SK-N-SH (cell line): ENCODE measurements at regions not wholly inside any gene's neighbourhood (a gene's known extent, or its start where the extent isn't known, plus 50 kb on each side); places are given as distances from the start of the nearest gene placed in this dataset.

ENCODE experiments used
- CTCF ChIA-PET: fragments of 300-600, 350-600 bp; formaldehyde crosslinking; extraction: SDS; loops from one replicate; lab custom pipeline; 2021; lab: Yijun Ruan, JAX
- POLR2A ChIA-PET: fragments of 350-600 bp; sonication (Branson Sonifier 250); formaldehyde crosslinking; extraction: SDS; loops from one replicate; lab custom pipeline; 2020; ENCODE audit warnings: antibody characterized with exemption, inconsistent platforms; lab: Yijun Ruan, JAX
- DNase-seq: peaks from one replicate; pipeline ENCODE4 v3.0.0; 2012
- H2AFZ ChIP-seq: fragments of 200-600 bp; sonication (generic); 2 replicates; pipeline ENCODE4 v1.8.1; 2016; ENCODE audit warnings: antibody characterized with exemption, mild to moderate bottlenecking, low read depth
- H3F3A ChIP-seq: fragments of 200-600 bp; sonication (generic); replicated peaks from 2 replicates; pipeline ENCODE3; 2016; ENCODE audit warnings: antibody characterized with exemption, mild to moderate bottlenecking; ENCODE audit not compliant: insufficient read depth
- H3K27ac ChIP-seq, 2 experiments: fragments of 200-500 bp in 1 of 2; fragments of 200-600 bp in 1 of 2; sonication (Bioruptor generic) in 1 of 2; sonication (generic), shearing (Covaris generic) in 1 of 2; 2 replicates each; pipeline versions ENCODE4 v1.5.1 to v1.6.1; 2014 to 2016; ENCODE audit warnings: low read depth in 2 of 2, inconsistent platforms in 1 of 2, low read length in 1 of 2, mild to moderate bottlenecking in 1 of 2, mixed read lengths in 1 of 2
- H3K27me3 ChIP-seq: fragments of 200-600 bp; sonication (generic), shearing (Covaris generic); 2 replicates; pipeline ENCODE4 v1.6.1; 2016; ENCODE audit warnings: mixed run types; ENCODE audit not compliant: insufficient read depth
- H3K36me3 ChIP-seq, 2 experiments: fragments of 200-500 bp in 1 of 2; fragments of 200-600 bp in 1 of 2; sonication (Bioruptor generic) in 1 of 2; sonication (generic) in 1 of 2; replicated peaks in 1 of 2; 2 replicates each; pipeline versions ENCODE3 to v1.5.1; 2014 to 2016; ENCODE audit warnings: low read length in 1 of 2, mild to moderate bottlenecking in 1 of 2; ENCODE audit not compliant: insufficient read depth in 2 of 2, control insufficient read depth in 1 of 2
- H3K4me1 ChIP-seq, 2 experiments: fragments of 200-500 bp in 1 of 2; fragments of 200-600 bp in 1 of 2; sonication (Bioruptor generic) in 1 of 2; sonication (generic), shearing (Covaris generic) in 1 of 2; 2 replicates each; pipeline versions ENCODE4 v1.5.1 to v1.6.1; 2014 to 2016; ENCODE audit warnings: low read depth in 1 of 2, low read length in 1 of 2, mixed run types in 1 of 2; ENCODE audit not compliant: insufficient read depth in 2 of 2, control insufficient read depth in 1 of 2
- H3K4me2 ChIP-seq: fragments of 200-600 bp; sonication (generic), shearing (Covaris generic); 2 replicates; pipeline ENCODE4 v1.6.1; 2017; ENCODE audit warnings: mixed run types
- H3K4me3 ChIP-seq, 2 experiments: fragments of 200-500 bp in 1 of 2; fragments of 200-600 bp in 1 of 2; sonication (Bioruptor generic) in 1 of 2; sonication (generic), shearing (Covaris generic) in 1 of 2; 2 replicates each; pipeline versions ENCODE4 v1.5.1 to v1.8.1; 2014 to 2016; ENCODE audit warnings: low read depth in 2 of 2, inconsistent platforms in 1 of 2, low read length in 1 of 2, mild to moderate bottlenecking in 1 of 2, mixed read lengths in 1 of 2, moderate library complexity in 1 of 2
- H3K79me2 ChIP-seq: fragments of 200-600 bp; sonication (generic); 2 replicates; pipeline ENCODE4 v1.8.1; 2017; ENCODE audit warnings: mild to moderate bottlenecking; ENCODE audit not compliant: insufficient read depth
- H3K9ac ChIP-seq: fragments of 200-600 bp; sonication (generic); 2 replicates; pipeline ENCODE4 v1.6.1; 2017; ENCODE audit warnings: mixed run types
- H3K9me2 ChIP-seq: fragments of 200-600 bp; sonication (generic); 2 replicates; pipeline ENCODE4 v1.6.1; 2017; ENCODE audit warnings: mixed run types
- H3K9me3 ChIP-seq: fragments of 200-600 bp; sonication (generic); 2 replicates; pipeline ENCODE4 v1.6.1; 2017; ENCODE audit warnings: mixed run types, mild to moderate bottlenecking, moderate library complexity
- H4K20me1 ChIP-seq: fragments of 200-600 bp; sonication (generic); 2 replicates; pipeline ENCODE4 v1.6.1; 2017; ENCODE audit warnings: mild to moderate bottlenecking, mixed run types; ENCODE audit not compliant: insufficient read depth
- CHD2 ChIP-seq: fragments of 150-350 bp; IDR thresholded peaks from 2 replicates; pipeline ENCODE4 v1.6.1; 2018; ENCODE audit warnings: low read length; ENCODE audit not compliant: partially characterized antibody
- CTCF ChIP-seq: fragments of 200-600 bp; sonication (generic); IDR thresholded peaks from 2 replicates; pipeline ENCODE4 v1.6.1; 2017; ENCODE audit warnings: antibody characterized with exemption, mild to moderate bottlenecking, moderate library complexity
- EP300 ChIP-seq, 2 experiments: IDR thresholded peaks; 2 replicates each; pipeline versions ENCODE4 v1.4.0 to v1.6.1; 2012; ENCODE audit warnings: borderline replicate concordance in 1 of 2, low read depth in 1 of 2, low read length in 1 of 2
- FOSL2 ChIP-seq: IDR thresholded peaks from 2 replicates; pipeline ENCODE4 v1.4.0; 2012; ENCODE audit warnings: low read depth, mild to moderate bottlenecking, moderate library complexity, borderline replicate concordance
- FOXJ3 ChIP-seq: sonication (generic); formaldehyde crosslinking; IDR thresholded peaks from 2 replicates; pipeline ENCODE4 v1.5.1; 2020; ENCODE audit warnings: mild to moderate bottlenecking, missing genetic modification reagents
- FOXM1 ChIP-seq: IDR thresholded peaks from 2 replicates; pipeline ENCODE4 v1.4.0; 2012; ENCODE audit warnings: low read depth, mild to moderate bottlenecking
- IRF3 ChIP-seq: fragments of 150-350 bp; IDR thresholded peaks from 2 replicates; pipeline ENCODE4 v1.6.1; 2016; ENCODE audit warnings: mild to moderate bottlenecking, low read depth, low read length
- JUND ChIP-seq: IDR thresholded peaks from 2 replicates; pipeline ENCODE4 v1.4.0; 2012
- MXI1 ChIP-seq: IDR thresholded peaks from 2 replicates; pipeline ENCODE4 v1.6.1; 2012; ENCODE audit warnings: mild to moderate bottlenecking, low read depth, low read length, improper control_type of control experiment
- PBX3 ChIP-seq: IDR thresholded peaks from 2 replicates; pipeline ENCODE4; 2012
- POLR2AphosphoS5 ChIP-seq: IDR thresholded peaks from 2 replicates; pipeline ENCODE4 v1.6.1; 2012; ENCODE audit warnings: low read depth, low read length
- RAD21 ChIP-seq: IDR thresholded peaks from 2 replicates; pipeline ENCODE4 v1.6.1; 2012; ENCODE audit warnings: mild to moderate bottlenecking, low read length
- REST ChIP-seq: IDR thresholded peaks from 2 replicates; pipeline ENCODE4 v1.6.1; 2012; ENCODE audit warnings: mild to moderate bottlenecking, low read depth, low read length, moderate library complexity
- RFX5 ChIP-seq: IDR thresholded peaks from 2 replicates; pipeline ENCODE4 v1.6.1; 2012; ENCODE audit warnings: mild to moderate bottlenecking, improper control_type of control experiment, low read length
- SMC3 ChIP-seq: IDR thresholded peaks from 2 replicates; pipeline ENCODE4 v1.6.1; 2012; ENCODE audit warnings: low read depth, low read length, improper control_type of control experiment
- TCF12 ChIP-seq: IDR thresholded peaks from 2 replicates; pipeline ENCODE4 v1.4.0; 2012
- TEAD4 ChIP-seq: IDR thresholded peaks from 2 replicates; pipeline ENCODE4 v1.4.0; 2012; ENCODE audit warnings: mild to moderate bottlenecking, borderline replicate concordance; ENCODE audit not compliant: insufficient read depth
- WGBS: methylation state at CpG from one replicate; pipeline ENCODE4 v1.1.6; 2017; ENCODE audit warnings: low lambda C conversion rate; 5-methylcytosine and 5-hydroxymethylcytosine counted together

- POLR2A ChIA-PET, result no interaction called here
- CTCF ChIA-PET, result interaction anchor here (1.8 kb wide), 1 partner anchor 24 kb away, joined by 4 read pairs; no protein-coding TSS in a partner anchor
- no peak overlapping the region for H3K27ac ChIP-seq
- no peak overlapping the region for H3K4me2 ChIP-seq
- no peaks in the 10 kb centered on the region for H3K9me2 ChIP-seq
- H3K4me3 ChIP-seq, result no peak overlapping the region
- no peaks in the 10 kb centered on the region for H3K9me3 ChIP-seq
- peaks cover 0 to 6% of the 10 kb centered on the region in 2 experiments; a peak in 1 of 4 replicates for H3K4me1 ChIP-seq
- no peaks in the 10 kb centered on the region for H3K36me3 ChIP-seq
- no peaks in the 10 kb centered on the region for H4K20me1 ChIP-seq
- 16% methylated on average over 2 of the region's 2 CpGs for WGBS
- H3K9ac ChIP-seq, result no peak overlapping the region
- H2AFZ ChIP-seq, result no peak overlapping the region
- no peaks in the 10 kb centered on the region for H3F3A ChIP-seq
- no peaks in the 10 kb centered on the region for H3K27me3 ChIP-seq
- DNase-seq, result no peak
- TF ChIP-seq FOSL2, result no peak
- TF ChIP-seq SMC3, result no peak
- TF ChIP-seq FOXJ3 (CRISPR knock-in tag), result no peak
- TF ChIP-seq JUND, result no peak
- no peak for TF ChIP-seq PBX3
- TF ChIP-seq TEAD4, result no peak
- no peak for TF ChIP-seq RAD21
- TF ChIP-seq EP300 (IDR thresholded peaks at IDR 0.05; ENCODE audit: borderline replicate concordance in 1 of 2, low read depth in 1 of 2, low read length in 1 of 2), result no peak
- H3K79me2 ChIP-seq, result no peaks in the 10 kb centered on the region
Observed at GRCh38 chr7:110541962-110542361, 549.0 kb upstream of the LRRN3 start.

- Histone ChIP-seq H3K4me2 (no peak overlapping the region), H2AFZ (peak overlapping the region; percentile 54; the same call in 1 of the 2 replicates), H4K20me1 (no peaks in the 10 kb centered on the region), H3K9ac (no peak overlapping the region), H3K79me2 (no peaks in the 10 kb centered on the region), H3K27ac (no peak overlapping the region), H3K36me3 (no peaks in the 10 kb centered on the region), H3K4me3 (no peak overlapping the region), H3F3A (no peaks in the 10 kb centered on the region), H3K9me3 (no peaks in the 10 kb centered on the region), H3K27me3 (no peaks in the 10 kb centered on the region), H3K9me2 (no peaks in the 10 kb centered on the region), H3K4me1 (peaks cover 0 to 6% of the 10 kb centered on the region in 2 experiments; a peak in 1 of 4 replicates)
- CTCF ChIA-PET, result no interaction called here
- DNase-seq, result no peak
- POLR2A ChIA-PET, result no interaction called here
- WGBS, result 45% methylated on average over 1 of the region's 1 CpG
- no peak for TF ChIP-seq FOXJ3 (CRISPR knock-in tag)
- TF ChIP-seq MXI1, result no peak
- TF ChIP-seq FOXM1, result no peak
- no peak for TF ChIP-seq REST
- TF ChIP-seq CTCF, result no peak
- TF ChIP-seq JUND, result no peak
- TF ChIP-seq CHD2, result no peak
- no peak for TF ChIP-seq POLR2AphosphoS5
- TF ChIP-seq IRF3, result no peak
- TF ChIP-seq TCF12, result no peak
- no peak for TF ChIP-seq RFX5
- TF ChIP-seq PBX3, result no peak
- TF ChIP-seq RAD21, result no peak
Observed at GRCh38 chr7:110544194-110544593, 546.7 kb upstream of the LRRN3 start.
